ENCODE measurements at regions not wholly inside any gene's neighbourhood (a gene's known extent, or its start where the extent isn't known, plus 50 kb on each side); places are given as distances from the start of the nearest gene placed in this dataset.

GRCh38 chr2:221716426-221717303, 144.6 kb upstream of the EPHA4 start:
- H3K36me3 ChIP-seq: no peaks in the 10 kb centered on the region
- TF ChIP-seq POLR2A (IDR thresholded peaks at IDR 0.05) (no peak), CTCF (IDR thresholded peaks at IDR 0.05) (no peak)
- WGBS, 4 donors: 76 to 82% (median 80%) methylated on average over 10 of the region's 10 CpGs
- peaks cover 0 to 8% (median 0%) of the 10 kb centered on the region in 9 donors for H3K27me3 ChIP-seq
- ATAC-seq (no peak), DNase-seq (no peak)
- H3K27ac ChIP-seq: no peak overlapping the region
- H3K4me3 ChIP-seq: no peak overlapping the region
- no peaks in the 10 kb centered on the region for H3K4me1 ChIP-seq
- intact Hi-C loops (cut with DNase I): no loop called here
- peaks cover 0 to 3% (median 0%) of the 10 kb centered on the region in 12 donors for H3K9me3 ChIP-seq

GRCh38 chr2:221715523-221716247, 143.6 kb upstream of the EPHA4 start:
- Histone ChIP-seq H3K9me3 (no peaks in the 10 kb centered on the region), H3K27ac (no peak overlapping the region), H3K27me3 (peaks cover 0 to 8% (median 0%) of the 10 kb centered on the region in 9 donors), H3K36me3 (no peaks in the 10 kb centered on the region), H3K4me1 (no peaks in the 10 kb centered on the region), H3K4me3 (no peak overlapping the region)
- no peak for TF ChIP-seq CTCF (IDR thresholded peaks at IDR 0.05)
- TF ChIP-seq POLR2A (IDR thresholded peaks at IDR 0.05): no peak
- DNase-seq (no peak), ATAC-seq (no peak)
- intact Hi-C loops (cut with DNase I): no loop called here
- WGBS, 4 donors: 58 to 63% (median 62%) methylated on average over 6 of the region's 6 CpGs

- H3K4me3 ChIP-seq: no peak overlapping the region
- no peaks in the 10 kb centered on the region for H3K9me3 ChIP-seq
- H3K27me3 ChIP-seq: peaks cover 0 to 8% (median 0%) of the 10 kb centered on the region in 9 donors
- H3K27ac ChIP-seq: no peak overlapping the region
- H3K4me1 ChIP-seq: no peaks in the 10 kb centered on the region
- intact Hi-C loops (cut with DNase I): no loop called here
- no peaks in the 10 kb centered on the region for H3K36me3 ChIP-seq
- no peak for ATAC-seq
- 87 to 89% (median 87%) methylated on average over 3 of the region's 3 CpGs for WGBS, 4 donors
- TF ChIP-seq POLR2A (IDR thresholded peaks at IDR 0.05): no peak
- TF ChIP-seq CTCF (IDR thresholded peaks at IDR 0.05): no peak
- no peak for DNase-seq
Measured at GRCh38 chr2:221710744-221711143, 138.6 kb upstream of the EPHA4 start.

GRCh38 chr2:221708902-221709301, 136.8 kb upstream of the EPHA4 start:
- intact Hi-C loops (cut with DNase I): no loop called here
- H3K27me3 ChIP-seq: peaks cover 0 to 8% (median 0%) of the 10 kb centered on the region in 9 donors

More at GRCh38 chr2:221708902-221709301, 136.8 kb upstream of the EPHA4 start:
- Histone ChIP-seq H3K4me3 (no peak overlapping the region), H3K36me3 (no peaks in the 10 kb centered on the region), H3K27ac (no peak overlapping the region), H3K4me1 (no peaks in the 10 kb centered on the region), H3K9me3 (no peaks in the 10 kb centered on the region)
- DNase-seq: no peak
- TF ChIP-seq CTCF (IDR thresholded peaks at IDR 0.05): no peak
- TF ChIP-seq POLR2A (IDR thresholded peaks at IDR 0.05): no peak
- WGBS, 4 donors: 53 to 73% (median 65%) methylated on average over 1 of the region's 1 CpG
- ATAC-seq: no peak
